ENCODE measurements at regions not wholly inside any gene's neighbourhood (a gene's known extent, or its start where the extent isn't known, plus 50 kb on each side); places are given as distances from the start of the nearest gene placed in this dataset.

- Mint-ChIP-seq H3K4me3 (no peak overlapping the region), H3K9me3 (no peaks in the 10 kb centered on the region), H3K27ac (no peak overlapping the region), H3K36me3 (ENCODE audit: low read depth) (no peaks in the 10 kb centered on the region), H3K27me3 (peaks cover 5% of the 10 kb centered on the region), H3K4me1 (ENCODE audit: low read depth) (no peaks in the 10 kb centered on the region)
- H3K4me3 ChIP-seq (ENCODE audit: low read length) = no peak overlapping the region
- no peak for TF ChIP-seq CTCF (IDR thresholded peaks at IDR 0.05)
- no peak for DNase-seq
- ATAC-seq (ENCODE audit: poor library complexity) = no peak
- no peaks in the 10 kb centered on the region for H3K9me3 ChIP-seq (ENCODE audit: control insufficient read depth in 1 of 2, insufficient read depth in 1 of 2, low read length in 2 of 2)
- CTCF ChIA-PET = interaction anchor here (1.1 to 1.2 kb wide), 2 partner anchors 11 to 24 kb away, joined by 3 read pairs; no protein-coding TSS in a partner anchor
- no peaks in the 10 kb centered on the region for H3K4me1 ChIP-seq (ENCODE audit: insufficient read depth, low read length)
- H3K36me3 ChIP-seq (ENCODE audit: insufficient read depth, low read length) = no peaks in the 10 kb centered on the region
- H3K27ac ChIP-seq (ENCODE audit: low read depth in 1 of 2, low read length in 2 of 2) = no peak overlapping the region
- POLR2A ChIA-PET = no interaction called here
- H3K27me3 ChIP-seq (ENCODE audit: control insufficient read depth in 1 of 2, insufficient read depth in 2 of 2, low read length in 2 of 2) = no peaks in the 10 kb centered on the region
- intact Hi-C loops (cut with DNase I, micrococcal nuclease) = no loop called here
Observed at GRCh38 chrX:100487795-100488194, 77.7 kb upstream of the PCDH19 start.

GRCh38 chrX:100484971-100485370 is 74.9 kb upstream of the PCDH19 start:
- DNase-seq = no peak
- H3K27me3 ChIP-seq (ENCODE audit: control insufficient read depth in 1 of 2, insufficient read depth in 2 of 2, low read length in 2 of 2) = no peaks in the 10 kb centered on the region
- TF ChIP-seq CTCF (IDR thresholded peaks at IDR 0.05) = no peak
- no peak overlapping the region for H3K27ac ChIP-seq (ENCODE audit: low read depth in 1 of 2, low read length in 2 of 2)
- H3K36me3 ChIP-seq (ENCODE audit: insufficient read depth, low read length) = no peaks in the 10 kb centered on the region
- no peaks in the 10 kb centered on the region for H3K9me3 Mint-ChIP-seq
- H3K4me1 Mint-ChIP-seq (ENCODE audit: low read depth) = no peaks in the 10 kb centered on the region
- intact Hi-C loops (cut with DNase I, micrococcal nuclease) = no loop called here
- ChIA-PET POLR2A (no interaction called here), CTCF (no interaction called here)
- no peaks in the 10 kb centered on the region for H3K36me3 Mint-ChIP-seq (ENCODE audit: low read depth)
- no peak overlapping the region for H3K4me3 ChIP-seq (ENCODE audit: low read length)
- no peak for ATAC-seq (ENCODE audit: poor library complexity)
- H3K4me1 ChIP-seq (ENCODE audit: insufficient read depth, low read length) = no peaks in the 10 kb centered on the region
- H3K4me3 Mint-ChIP-seq = no peak overlapping the region
- H3K9me3 ChIP-seq (ENCODE audit: control insufficient read depth in 1 of 2, insufficient read depth in 1 of 2, low read length in 2 of 2) = no peaks in the 10 kb centered on the region
- H3K27ac Mint-ChIP-seq = no peak overlapping the region
- no peaks in the 10 kb centered on the region for H3K27me3 Mint-ChIP-seq

- ATAC-seq (ENCODE audit: poor library complexity) = no peak
- no peaks in the 10 kb centered on the region for H3K4me1 Mint-ChIP-seq (ENCODE audit: low read depth)
- intact Hi-C loops (cut with DNase I, micrococcal nuclease) = no loop called here
- ChIA-PET CTCF (no interaction called here), POLR2A (no interaction called here)
- no peaks in the 10 kb centered on the region for H3K36me3 Mint-ChIP-seq (ENCODE audit: low read depth)
- H3K9me3 ChIP-seq (ENCODE audit: control insufficient read depth in 1 of 2, insufficient read depth in 1 of 2, low read length in 2 of 2) = no peaks in the 10 kb centered on the region
- no peak overlapping the region for H3K27ac ChIP-seq (ENCODE audit: low read depth in 1 of 2, low read length in 2 of 2)
- no peaks in the 10 kb centered on the region for H3K27me3 ChIP-seq (ENCODE audit: control insufficient read depth in 1 of 2, insufficient read depth in 2 of 2, low read length in 2 of 2)
- H3K36me3 ChIP-seq (ENCODE audit: insufficient read depth, low read length) = no peaks in the 10 kb centered on the region
- no peak overlapping the region for H3K27ac Mint-ChIP-seq
- H3K9me3 Mint-ChIP-seq = no peaks in the 10 kb centered on the region
- no peak for TF ChIP-seq CTCF (IDR thresholded peaks at IDR 0.05)
- H3K4me1 ChIP-seq (ENCODE audit: insufficient read depth, low read length) = no peaks in the 10 kb centered on the region
- no peak overlapping the region for H3K4me3 Mint-ChIP-seq
- no peaks in the 10 kb centered on the region for H3K27me3 Mint-ChIP-seq
- DNase-seq = no peak
- H3K4me3 ChIP-seq (ENCODE audit: low read length) = no peak overlapping the region
Observed at GRCh38 chrX:100479329-100479728, 69.3 kb upstream of the PCDH19 start.
